ENCODE measurements at regions not wholly inside any gene's neighbourhood (a gene's known extent, or its start where the extent isn't known, plus 50 kb on each side); places are given as distances from the start of the nearest gene placed in this dataset.
"Not testable (repeated sequence)": the region's sequence is repeated elsewhere in the genome, so short reads cannot be mapped to it uniquely, and the experiment has no call there.

GRCh38 chr1:104648269-104648691, 898.6 kb downstream of the AMY1C start:
- peak; percentile 13 for DNase-seq (ENCODE audit: low spot score)
- no peak for FAIRE-seq

- DNase-seq (ENCODE audit: low spot score); FAIRE-seq: not testable (repeated sequence)
These were observed 914.7 kb downstream of the AMY1C start for GRCh38 chr1:104664374-104664773.

GRCh38 chr1:104665300-104665699, 915.6 kb downstream of the AMY1C start:
- DNase-seq (ENCODE audit: low spot score) = no peak
- FAIRE-seq = no peak

GRCh38 chr1:104671684-104672353, 922.1 kb downstream of the AMY1C start:
- DNase-seq (ENCODE audit: low spot score) (no peak), FAIRE-seq (no peak)

GRCh38 chr1:104699433-104699832, 949.7 kb downstream of the AMY1C start:
- FAIRE-seq (no peak), DNase-seq (ENCODE audit: low spot score) (no peak)

DNA sequence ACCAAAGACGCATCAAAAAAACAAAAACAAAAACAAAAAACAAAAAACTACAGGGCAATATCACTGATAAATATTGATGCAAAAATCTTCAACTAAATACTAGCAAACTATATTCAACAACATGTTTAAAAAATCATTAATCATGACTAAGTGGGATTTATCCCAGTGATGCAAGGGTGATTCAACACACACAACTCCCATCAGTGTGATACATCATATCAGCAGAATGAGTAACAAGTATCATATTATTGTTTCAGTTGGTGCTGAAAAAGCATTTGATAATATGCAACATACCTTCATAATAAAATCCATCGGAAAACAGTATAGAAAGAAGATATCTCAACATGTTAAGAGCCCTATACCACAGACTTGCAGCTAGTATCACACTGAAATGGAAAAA, 953.0 kb downstream of the AMY1C start:
- FAIRE-seq = no peak
- DNase-seq (ENCODE audit: low spot score) = no peak

DNA sequence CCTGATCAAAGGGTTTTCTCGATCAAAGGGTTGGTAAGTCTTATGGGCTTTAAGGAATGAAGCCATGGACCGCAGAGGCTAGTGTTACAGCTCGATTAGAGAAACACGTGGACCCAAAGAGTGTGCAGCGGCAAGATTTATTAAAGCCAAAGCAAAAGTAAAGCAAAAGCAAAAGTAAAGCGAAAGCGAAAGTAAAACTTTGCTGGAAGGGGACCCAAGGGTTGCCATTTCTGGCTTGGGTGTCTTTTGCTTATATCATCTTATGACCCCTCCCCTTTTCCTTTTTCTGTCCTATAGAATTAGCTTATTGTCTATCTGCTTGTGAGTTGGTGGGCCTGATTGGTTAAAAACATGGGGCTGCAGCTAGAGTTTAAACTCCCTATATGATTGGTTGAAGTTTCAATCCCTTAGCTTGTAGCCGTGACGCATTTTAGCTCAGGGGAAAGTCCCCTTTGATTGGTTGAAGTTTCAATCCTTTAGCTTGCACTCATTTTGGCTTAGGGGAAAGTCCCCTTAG, 957.0 kb downstream of the AMY1C start:
- FAIRE-seq (no peak), DNase-seq (ENCODE audit: low spot score) (peak; percentile 28)

GRCh38 chr1:104718752-104719151, 969.1 kb downstream of the AMY1C start:
- no peak for FAIRE-seq
- no peak for DNase-seq (ENCODE audit: low spot score)

- FAIRE-seq (no peak), DNase-seq (ENCODE audit: low spot score) (no peak)
These were observed 971.0 kb downstream of the AMY1C start for GRCh38 chr1:104720741-104721140.

DNA sequence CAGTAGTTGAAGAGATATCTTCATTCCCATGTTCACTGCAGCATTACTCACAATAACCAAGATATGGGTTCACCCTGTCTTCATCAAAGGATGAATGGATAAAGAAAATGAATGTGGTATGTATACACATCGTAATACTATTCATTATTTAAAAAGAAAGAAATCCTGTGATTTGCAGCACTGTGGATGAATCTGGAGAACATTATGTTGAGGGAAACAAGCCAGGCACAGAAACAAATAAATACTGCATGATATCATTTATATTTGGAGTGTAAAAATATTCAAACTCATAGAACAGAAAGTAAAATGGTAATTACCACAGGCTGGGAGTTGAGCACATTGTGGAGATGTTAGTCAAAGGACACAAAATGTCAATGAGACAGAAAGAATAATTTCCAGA, 977.2 kb downstream of the AMY1C start:
- FAIRE-seq (no peak), DNase-seq (ENCODE audit: low spot score) (no peak)

DNA sequence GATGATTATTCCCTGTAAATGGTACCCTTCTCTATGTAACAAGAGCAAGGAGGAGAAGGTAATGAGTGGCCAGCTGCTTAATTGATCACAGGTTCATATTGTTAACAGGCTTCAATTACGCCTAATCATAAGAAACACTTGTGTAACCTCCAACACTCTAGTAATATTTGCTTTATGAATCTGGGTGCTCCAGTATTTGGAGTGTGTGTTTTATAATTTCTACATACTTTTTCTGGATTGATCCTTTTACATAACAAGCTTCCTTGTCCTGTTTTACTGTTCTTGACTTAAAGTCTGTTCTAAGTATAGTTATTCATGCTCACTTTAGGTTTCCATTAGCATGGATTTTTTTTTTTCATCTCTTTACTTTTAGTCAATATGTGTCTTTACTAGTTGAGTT, 984.2 kb downstream of the AMY1C start:
- FAIRE-seq = no peak
- DNase-seq (ENCODE audit: low spot score) = no peak

DNA sequence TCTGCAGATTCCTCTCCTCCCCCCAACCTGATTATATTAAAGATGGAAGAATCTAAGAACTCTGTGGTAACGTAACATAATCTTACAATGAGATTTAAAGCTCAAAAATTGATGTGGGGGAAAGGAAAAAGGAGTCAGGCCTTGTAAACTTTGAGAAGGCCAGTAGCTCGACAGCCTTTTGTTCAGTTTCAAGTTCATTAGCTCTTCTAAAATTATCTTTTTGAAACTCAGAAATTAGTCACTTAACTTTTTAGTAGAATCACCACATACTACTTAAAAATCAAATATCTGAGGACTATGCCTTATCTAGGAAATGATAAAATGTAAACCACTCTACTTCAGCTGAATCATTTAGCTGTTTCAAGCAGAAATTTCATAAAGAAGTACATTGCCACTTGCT, 996.2 kb downstream of the AMY1C start:
- FAIRE-seq = no peak
- no peak for DNase-seq (ENCODE audit: low spot score)

GRCh38 chr1:104746994-104747393, 997.3 kb downstream of the AMY1C start:
- no peak for DNase-seq (ENCODE audit: low spot score)
- no peak for FAIRE-seq

GRCh38 chr1:104760017-104760416, 1010.3 kb downstream of the AMY1C start:
- no peak for FAIRE-seq
- DNase-seq (ENCODE audit: low spot score) = no peak

DNA sequence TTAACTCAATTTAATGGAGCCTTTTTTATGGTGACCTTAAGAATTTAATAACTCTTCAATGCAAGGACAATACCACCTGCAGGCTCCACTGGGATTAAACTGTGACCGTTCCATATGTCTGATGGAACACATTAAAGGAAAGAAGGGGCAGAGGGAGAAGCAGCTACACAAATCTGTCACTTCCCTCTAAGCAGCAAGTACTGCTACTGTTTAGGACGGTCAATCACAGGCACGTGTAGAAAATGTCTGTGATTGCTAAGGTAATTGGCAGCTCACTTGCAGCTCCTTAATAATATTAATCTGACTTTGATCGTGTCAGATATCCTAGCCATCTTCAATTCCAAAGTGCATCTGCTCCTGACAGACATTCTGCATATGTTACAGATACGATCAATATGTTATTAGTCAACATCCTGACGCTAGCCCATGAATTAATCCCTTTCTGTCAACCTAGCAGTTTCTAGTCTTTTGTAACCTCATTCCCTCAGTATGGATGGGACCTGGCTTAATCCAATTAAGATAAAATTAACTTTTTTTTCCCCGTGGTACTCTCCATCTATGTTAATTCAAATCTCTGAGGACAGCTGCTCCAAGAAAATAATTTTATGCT, 1012.4 kb downstream of the AMY1C start:
- DNase-seq (ENCODE audit: low spot score) (no peak), FAIRE-seq (no peak)

DNA sequence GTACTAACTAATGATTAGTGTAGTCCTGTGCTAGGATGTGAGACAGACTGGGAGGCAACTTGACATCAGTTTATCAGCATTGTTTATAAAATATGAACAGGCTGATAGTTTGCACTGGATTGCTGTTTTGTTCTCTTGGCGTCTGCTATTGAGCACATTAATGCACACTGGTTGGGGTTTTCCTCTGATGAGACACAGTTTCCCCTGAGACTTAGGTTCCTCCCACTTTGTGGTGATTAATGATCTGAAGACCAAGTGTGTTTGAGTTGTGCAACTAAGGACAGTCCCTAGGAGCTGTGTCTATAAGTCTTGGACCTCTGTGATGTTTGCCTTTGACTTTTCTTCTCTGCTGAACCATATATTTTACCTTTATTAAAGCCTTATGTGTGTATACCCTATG, 1015.4 kb downstream of the AMY1C start:
- DNase-seq (ENCODE audit: low spot score) (no peak), FAIRE-seq (no peak)

GRCh38 chr1:104768466-104768865, 1018.8 kb downstream of the AMY1C start:
- no peak for DNase-seq (ENCODE audit: low spot score)
- FAIRE-seq = no peak

DNA sequence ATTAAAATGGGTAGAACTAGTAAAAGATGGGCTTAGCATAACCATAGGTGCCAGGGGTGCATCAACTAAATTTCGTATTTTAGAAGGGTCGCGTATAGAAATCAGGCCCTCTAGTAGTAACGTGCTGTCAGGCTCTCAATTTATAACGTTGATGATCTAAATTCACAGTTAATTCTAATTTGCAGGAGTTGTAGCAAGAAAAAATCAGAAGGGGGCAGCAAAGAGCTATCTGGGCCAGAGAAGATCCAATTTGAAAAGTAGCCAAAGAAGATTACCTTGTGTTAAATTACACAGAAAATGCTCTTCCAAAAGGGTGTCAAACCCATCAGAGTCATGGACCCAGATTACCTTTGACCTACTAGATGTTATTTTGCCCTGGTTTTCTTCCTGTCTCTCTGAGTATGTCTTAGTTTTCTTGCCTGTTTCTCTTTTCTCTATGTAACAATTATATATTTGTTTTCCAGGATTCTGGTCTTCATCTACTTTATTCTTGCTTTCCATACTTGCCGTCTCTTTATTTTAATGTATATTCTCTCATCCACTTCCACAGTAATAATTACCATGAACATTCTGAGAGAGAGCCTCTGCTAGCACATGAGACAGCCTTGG, 1030.9 kb downstream of the AMY1C start:
- no peak for FAIRE-seq
- peak; percentile 27 for DNase-seq (ENCODE audit: low spot score)

DNA sequence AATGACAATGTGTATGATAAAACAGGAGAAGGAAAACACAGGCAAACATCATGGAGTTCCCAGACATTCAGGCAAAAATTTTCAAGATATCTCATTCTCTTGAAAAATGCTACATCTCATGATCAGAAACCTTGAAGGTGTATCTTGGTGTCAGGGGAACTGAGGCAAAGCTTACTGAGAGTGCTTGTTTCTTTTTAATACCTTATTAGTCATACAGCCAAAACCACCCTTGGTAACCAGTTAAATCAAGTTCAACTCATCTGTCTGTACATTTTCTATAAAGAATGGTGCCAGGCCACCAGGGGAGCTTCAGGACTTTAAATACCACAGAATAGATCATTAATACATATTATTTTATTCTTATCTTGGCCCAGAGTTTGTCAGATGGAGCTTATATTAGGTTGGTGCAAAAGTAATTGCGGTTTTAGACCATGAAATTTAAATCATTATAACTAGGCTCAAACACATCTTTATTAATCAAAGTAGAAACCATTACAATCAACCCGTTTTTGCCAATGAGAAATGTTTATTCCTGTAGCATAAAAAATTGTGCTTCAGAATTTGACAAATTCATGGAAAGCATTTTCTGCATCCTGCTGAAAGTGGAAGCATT, 1036.0 kb downstream of the AMY1C start:
- FAIRE-seq = no peak
- DNase-seq (ENCODE audit: low spot score) = no peak

- DNase-seq (ENCODE audit: low spot score) = no peak
- FAIRE-seq = no peak
These were observed 1038.3 kb downstream of the AMY1C start for GRCh38 chr1:104787866-104788510.

- FAIRE-seq (no peak), DNase-seq (ENCODE audit: low spot score) (no peak)
These were observed 1041.3 kb downstream of the AMY1C start for GRCh38 chr1:104791030-104791429.

- no peak for FAIRE-seq
These were observed 1044.3 kb downstream of the AMY1C start for GRCh38 chr1:104794035-104794434.

More at GRCh38 chr1:104794035-104794434, 1044.3 kb downstream of the AMY1C start:
- DNase-seq (ENCODE audit: low spot score) = no peak

Measured in urothelium cell line (cell line).